Thoracic aorta (tissue), 2 donors: ENCODE measurements at regions not wholly inside any gene's neighbourhood (a gene's known extent, or its start where the extent isn't known, plus 50 kb on each side); places are given as distances from the start of the nearest gene placed in this dataset.

ENCODE experiments used
- ATAC-seq: fragments of 150-250 bp; one replicate; pipeline ENCODE4 v1.8.0; 2017; ENCODE audit warnings: low read depth; ENCODE audit not compliant: insufficient number of reproducible peaks, low FRiP score
- DNase-seq: peaks from one replicate; pipeline ENCODE4 v3.0.0-alpha.2; 2020; ENCODE audit warnings: low spot score
- H3K27ac ChIP-seq, 2 donors: fragments of 200-600 bp; sonication (generic); 1 replicate in 1 of 2; 2 replicates in 1 of 2; pipeline ENCODE4 v1.5.1; 2016; ENCODE audit warnings: mild to moderate bottlenecking in 2 of 2, moderate library complexity in 2 of 2
- H3K27me3 ChIP-seq: fragments of 200-600 bp; sonication (generic); replicated peaks from 2 replicates; pipeline ENCODE4 v1.6.0; 2016; ENCODE audit warnings: mild to moderate bottlenecking; ENCODE audit not compliant: insufficient read depth
- H3K36me3 ChIP-seq: fragments of 200-600 bp; sonication (generic); one replicate; pipeline ENCODE4 v1.5.1; 2016
- H3K4me1 ChIP-seq, 2 donors: fragments of 200-600 bp; sonication (generic); 1 replicate in 1 of 2; 2 replicates in 1 of 2; pipeline versions ENCODE4 v1.5.1 to v1.6.0; 2016; ENCODE audit warnings: low read depth in 2 of 2, mild to moderate bottlenecking in 1 of 2; ENCODE audit not compliant: control insufficient read depth in 1 of 2
- H3K4me3 ChIP-seq: fragments of 200-600 bp; sonication (generic); 2 replicates; pipeline ENCODE4 v1.5.1; 2016; ENCODE audit warnings: mild to moderate bottlenecking
- H3K9me3 ChIP-seq: fragments of 200-600 bp; sonication (generic); 2 replicates; pipeline ENCODE4 v1.5.1; 2016
- TF ChIP-seq, protein P1 (sequence below): fragments of 200-600 bp; sonication (generic); IDR thresholded peaks from one replicate; pipeline ENCODE4 v1.5.1; 2019; ENCODE audit warnings: antibody characterized with exemption

DNA sequence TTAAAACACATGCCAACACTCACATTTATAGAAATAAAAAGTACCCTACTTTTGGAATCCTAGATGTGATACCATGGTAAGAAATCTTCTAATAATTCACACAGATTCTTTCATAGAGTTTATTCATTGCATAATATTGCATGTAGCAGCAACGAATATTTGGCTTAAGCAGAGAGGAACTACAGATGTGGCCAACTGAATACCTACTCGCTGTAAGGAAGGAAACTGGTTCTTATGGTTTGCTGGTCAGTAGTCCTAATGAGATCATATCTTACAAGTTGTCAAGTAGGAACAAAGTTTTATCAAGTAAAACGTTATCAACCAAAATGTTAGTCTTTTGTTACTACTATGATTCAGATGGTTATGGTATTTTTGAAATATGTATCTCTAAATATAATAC is 996.1 kb downstream of the PDHA2 start:
- Histone ChIP-seq H3K9me3 (no peaks in the 10 kb centered on the region), H3K27ac (no peak overlapping the region), H3K4me1 (no peaks in the 10 kb centered on the region), H3K36me3 (no peaks in the 10 kb centered on the region), H3K4me3 (no peak overlapping the region), H3K27me3 (no peaks in the 10 kb centered on the region)
- no peak for DNase-seq
- ATAC-seq: no peak
- TF ChIP-seq, protein P1, sequence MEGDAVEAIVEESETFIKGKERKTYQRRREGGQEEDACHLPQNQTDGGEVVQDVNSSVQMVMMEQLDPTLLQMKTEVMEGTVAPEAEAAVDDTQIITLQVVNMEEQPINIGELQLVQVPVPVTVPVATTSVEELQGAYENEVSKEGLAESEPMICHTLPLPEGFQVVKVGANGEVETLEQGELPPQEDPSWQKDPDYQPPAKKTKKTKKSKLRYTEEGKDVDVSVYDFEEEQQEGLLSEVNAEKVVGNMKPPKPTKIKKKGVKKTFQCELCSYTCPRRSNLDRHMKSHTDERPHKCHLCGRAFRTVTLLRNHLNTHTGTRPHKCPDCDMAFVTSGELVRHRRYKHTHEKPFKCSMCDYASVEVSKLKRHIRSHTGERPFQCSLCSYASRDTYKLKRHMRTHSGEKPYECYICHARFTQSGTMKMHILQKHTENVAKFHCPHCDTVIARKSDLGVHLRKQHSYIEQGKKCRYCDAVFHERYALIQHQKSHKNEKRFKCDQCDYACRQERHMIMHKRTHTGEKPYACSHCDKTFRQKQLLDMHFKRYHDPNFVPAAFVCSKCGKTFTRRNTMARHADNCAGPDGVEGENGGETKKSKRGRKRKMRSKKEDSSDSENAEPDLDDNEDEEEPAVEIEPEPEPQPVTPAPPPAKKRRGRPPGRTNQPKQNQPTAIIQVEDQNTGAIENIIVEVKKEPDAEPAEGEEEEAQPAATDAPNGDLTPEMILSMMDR: no peak

DNA sequence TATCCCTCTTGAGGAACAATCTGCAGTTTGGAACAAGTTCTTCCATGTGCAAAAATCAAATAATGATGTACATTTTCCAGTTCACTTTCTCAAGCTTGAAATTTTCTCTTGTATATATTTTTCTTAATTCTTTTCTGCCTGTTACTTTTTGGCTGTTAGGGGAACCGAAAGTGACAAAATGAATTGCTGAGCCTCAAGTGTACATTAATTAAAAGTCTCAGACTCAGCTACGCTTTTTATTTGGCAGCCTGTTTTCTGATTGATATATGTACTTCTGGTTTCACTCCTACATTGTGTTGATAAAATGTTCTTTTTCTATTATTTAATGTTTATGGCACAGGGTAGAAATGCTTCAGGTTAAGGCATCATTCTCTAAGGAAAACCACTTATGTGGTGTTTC is 999.5 kb downstream of the PDHA2 start:
- Histone ChIP-seq H3K4me1 (no peaks in the 10 kb centered on the region), H3K27me3 (no peaks in the 10 kb centered on the region), H3K9me3 (no peaks in the 10 kb centered on the region), H3K27ac (no peak overlapping the region), H3K4me3 (no peak overlapping the region), H3K36me3 (no peaks in the 10 kb centered on the region)
- TF ChIP-seq, protein P1: no peak
- DNase-seq (no peak), ATAC-seq (no peak)

DNA sequence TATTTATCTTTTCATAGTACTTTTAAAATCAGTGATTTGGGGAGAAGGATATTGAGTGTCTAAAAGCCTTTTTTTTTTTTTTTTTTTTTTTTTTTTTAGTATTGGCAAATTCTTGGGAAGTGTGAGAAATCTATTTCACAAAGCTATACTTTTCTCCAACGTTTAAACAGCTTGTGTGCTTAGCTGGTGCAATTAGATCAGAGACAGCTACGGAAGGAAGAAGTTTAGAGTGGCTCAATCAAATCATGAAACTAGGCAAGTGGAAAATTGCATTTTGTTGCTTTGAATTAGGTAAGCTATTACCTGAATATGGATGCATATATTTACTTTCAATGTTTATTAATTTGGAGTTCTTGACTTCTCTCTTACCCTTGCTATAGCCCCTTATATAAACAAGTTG is 1001.9 kb downstream of the PDHA2 start:
- H3K9me3 ChIP-seq: no peaks in the 10 kb centered on the region
- DNase-seq (no peak), ATAC-seq (no peak)
- H3K4me3 ChIP-seq: no peak overlapping the region
- no peaks in the 10 kb centered on the region for H3K27me3 ChIP-seq
- no peak overlapping the region for H3K27ac ChIP-seq
- H3K36me3 ChIP-seq: no peaks in the 10 kb centered on the region
- no peaks in the 10 kb centered on the region for H3K4me1 ChIP-seq
- TF ChIP-seq, protein P1: no peak

DNA sequence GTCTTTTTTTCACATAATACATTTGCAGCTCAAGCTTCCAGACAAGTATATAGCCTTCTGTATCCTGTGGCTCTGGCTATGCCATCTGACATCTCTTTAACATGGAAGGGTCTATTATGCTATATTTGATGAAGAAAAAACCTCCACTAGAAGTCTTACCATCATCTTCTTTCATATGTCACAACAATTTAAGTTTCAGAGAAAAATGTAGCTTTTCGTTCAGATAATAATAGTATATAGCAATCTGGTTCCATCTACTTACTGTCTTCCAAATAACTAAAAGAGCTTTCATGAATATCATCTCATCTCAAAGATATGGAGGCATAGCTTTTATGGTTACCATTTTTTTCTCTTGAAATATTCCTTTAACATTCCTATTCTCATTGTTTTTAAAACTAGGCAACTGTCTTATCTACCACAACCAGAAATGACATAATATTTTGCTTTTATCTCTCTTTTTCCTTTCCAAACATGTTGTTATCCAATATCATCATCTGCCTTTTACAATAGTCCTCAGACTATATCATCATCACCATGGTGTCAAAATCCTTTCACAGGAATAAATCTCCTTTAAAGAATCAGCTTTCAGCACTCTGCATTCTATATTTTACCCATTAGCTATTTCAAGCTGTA is 1005.1 kb downstream of the PDHA2 start:
- H3K27ac ChIP-seq: no peak overlapping the region
- H3K4me1 ChIP-seq: no peaks in the 10 kb centered on the region
- H3K36me3 ChIP-seq: no peaks in the 10 kb centered on the region
- ATAC-seq (no peak), DNase-seq (no peak)
- no peaks in the 10 kb centered on the region for H3K27me3 ChIP-seq
- H3K4me3 ChIP-seq: no peak overlapping the region
- no peaks in the 10 kb centered on the region for H3K9me3 ChIP-seq
- TF ChIP-seq, protein P1: no peak

DNA sequence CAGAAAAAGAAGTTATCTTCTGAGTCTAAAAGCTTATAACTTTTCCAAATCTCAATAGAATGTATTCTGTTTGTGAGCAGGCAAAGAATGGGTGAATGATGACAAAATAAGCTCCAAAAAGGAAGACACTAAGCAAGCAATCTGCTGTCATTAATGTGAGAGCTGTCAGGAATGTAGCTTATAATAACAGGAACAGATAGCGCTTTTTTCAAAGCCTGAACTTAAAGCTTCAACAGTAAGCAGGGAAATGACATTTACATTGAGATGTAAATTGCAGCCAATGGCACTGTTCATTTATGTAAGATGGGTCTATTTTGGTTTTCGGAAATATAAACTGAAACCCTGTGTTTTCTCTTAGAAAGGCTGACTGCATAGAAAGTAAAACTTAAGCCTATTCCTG is 1005.9 kb downstream of the PDHA2 start:
- ATAC-seq (no peak), DNase-seq (no peak)
- Histone ChIP-seq H3K27ac (no peak overlapping the region), H3K4me1 (no peaks in the 10 kb centered on the region), H3K36me3 (no peaks in the 10 kb centered on the region), H3K27me3 (no peaks in the 10 kb centered on the region), H3K4me3 (no peak overlapping the region), H3K9me3 (no peaks in the 10 kb centered on the region)
- TF ChIP-seq, protein P1: no peak
